HepG2 (cell line): ENCODE measurements at regions not wholly inside any gene's neighbourhood (a gene's known extent, or its start where the extent isn't known, plus 50 kb on each side); places are given as distances from the start of the nearest gene placed in this dataset.
A peak's percentile ranks its signal among the peaks of the same experiment; 100 is the strongest.

Experiments used
- CSRNP1 ChIP-seq: sonication (generic); formaldehyde crosslinking; IDR thresholded peaks from 2 replicates; pipeline ENCODE4 v1.8.1; 2023; ENCODE audit warnings: mild to moderate bottlenecking, missing genetic modification reagents
- ETV5 ChIP-seq: IDR thresholded peaks from 2 replicates; pipeline ENCODE4 v1.6.1; 2018; ENCODE audit warnings: missing biosample characterization, missing genetic modification reagents, inconsistent platforms, borderline replicate concordance
- GATAD2A ChIP-seq: IDR thresholded peaks from 2 replicates; pipeline ENCODE4 v1.6.1; 2016
- MLXIP ChIP-seq: sonication (generic); formaldehyde crosslinking; IDR thresholded peaks from 2 replicates; pipeline ENCODE4 v1.9.0; 2021; ENCODE audit warnings: missing genetic modification reagents, borderline replicate concordance
- SNAPC4 ChIP-seq: sonication (generic); formaldehyde crosslinking; IDR thresholded peaks from 2 replicates; pipeline ENCODE4 v1.4.0; 2020; ENCODE audit warnings: mild to moderate bottlenecking, missing genetic modification reagents
- SOX6 ChIP-seq, 2 experiments: fragments of 450-650 bp in 1 of 2; sonication (generic) in 1 of 2; formaldehyde crosslinking in 1 of 2; IDR thresholded peaks; 2 replicates each; pipeline versions ENCODE4 v1.4.0 to v1.6.1; 2017 to 2020; ENCODE audit warnings: antibody characterized with exemption in 1 of 2, mild to moderate bottlenecking in 1 of 2, missing genetic modification reagents in 1 of 2
- SP2 ChIP-seq: sonication (generic); formaldehyde crosslinking; IDR thresholded peaks from 2 replicates; pipeline ENCODE4 v1.5.1; 2020; ENCODE audit warnings: mild to moderate bottlenecking, missing genetic modification reagents
- ZBTB4 ChIP-seq: sonication (generic); formaldehyde crosslinking; IDR thresholded peaks from 2 replicates; pipeline ENCODE4 v1.4.0; 2020; ENCODE audit warnings: missing genetic modification reagents, mild to moderate bottlenecking, borderline replicate concordance
- ZNF12 ChIP-seq: sonication (generic); formaldehyde crosslinking; IDR thresholded peaks from 2 replicates; pipeline ENCODE4 v1.5.0; 2020; ENCODE audit warnings: missing genetic modification reagents
- ZNF18 ChIP-seq: sonication (generic); formaldehyde crosslinking; IDR thresholded peaks from 2 replicates; pipeline ENCODE4 v1.8.0; 2022; ENCODE audit warnings: mild to moderate bottlenecking, missing genetic modification reagents; ENCODE audit not compliant: insufficient replicate concordance
- ZNF264 ChIP-seq: sonication (generic); formaldehyde crosslinking; IDR thresholded peaks from 2 replicates; pipeline ENCODE4 v1.4.0; 2020; ENCODE audit warnings: missing genetic modification reagents
- ZNF746 ChIP-seq: sonication (generic); formaldehyde crosslinking; IDR thresholded peaks from 2 replicates; pipeline ENCODE4 v1.8.0; 2022; ENCODE audit warnings: mild to moderate bottlenecking, missing genetic modification reagents

GRCh38 chr15:70196372-70197316 lies 98.9 kb upstream of the TLE3 start (continued):
- TF ChIP-seq ZNF12 (CRISPR knock-in tag), result no peak
- no peak for TF ChIP-seq CSRNP1 (CRISPR knock-in tag)
- peak; percentile 43; the same call in 1 of the 2 replicates for TF ChIP-seq ETV5 (CRISPR knock-in tag)
- no peak for TF ChIP-seq ZNF746 (CRISPR knock-in tag)
- TF ChIP-seq SP2 (CRISPR knock-in tag), result 0 out of 2 replicates have a peak, but pooled peaks have one; percentile 40
- TF ChIP-seq ZBTB4 (CRISPR knock-in tag), result 0 out of 2 replicates have a peak, but pooled peaks have one; percentile 12
- 0 out of 2 replicates have a peak, but pooled peaks have one; percentile 15 for TF ChIP-seq ZNF264 (CRISPR knock-in tag)
- TF ChIP-seq SNAPC4 (CRISPR knock-in tag), result 0 out of 2 replicates have a peak, but pooled peaks have one; percentile 46
- TF ChIP-seq MLXIP (CRISPR knock-in tag), result no peak
- no peak for TF ChIP-seq ZNF18 (CRISPR knock-in tag)
- TF ChIP-seq GATAD2A (CRISPR knock-in tag), result peak; percentile 56; the same call in 1 of the 2 replicates
- no peak for TF ChIP-seq SOX6 (IDR thresholded peaks at IDR 0.05)
- TF ChIP-seq SOX6 (CRISPR knock-in tag; IDR thresholded peaks at IDR 0.05), result peak; percentile 74
